Upper lobe of right lung (tissue), 1 donor: ENCODE measurements at regions not wholly inside any gene's neighbourhood (a gene's known extent, or its start where the extent isn't known, plus 50 kb on each side); places are given as distances from the start of the nearest gene placed in this dataset.

Experiments
- ATAC-seq: fragments of 200-7000 bp; cut with Tn5 transposase; one replicate; pipeline ENCODE4 v1.9.1; 2020; ENCODE audit warnings: mild to moderate bottlenecking, moderate library complexity
- DNase-seq: peaks from one replicate; pipeline ENCODE4 v3.0.0-alpha.2; 2020
- H3K27ac ChIP-seq: fragments of 200-600 bp; one replicate; pipeline ENCODE4 v1.8.0; 2022
- H3K27me3 ChIP-seq: fragments of 200-600 bp; one replicate; pipeline ENCODE4 v1.8.0; 2022; ENCODE audit warnings: mild to moderate bottlenecking
- H3K36me3 ChIP-seq: fragments of 200-600 bp; one replicate; pipeline ENCODE4 v1.8.0; 2022
- H3K4me1 ChIP-seq: fragments of 200-600 bp; one replicate; pipeline ENCODE4 v1.8.0; 2022
- H3K4me3 ChIP-seq: fragments of 200-600 bp; one replicate; pipeline ENCODE4 v1.8.0; 2022; ENCODE audit warnings: mild to moderate bottlenecking
- H3K9me3 ChIP-seq: fragments of 200-600 bp; one replicate; pipeline ENCODE4 v1.8.0; 2022
- CTCF ChIP-seq: fragments of 200-600 bp; IDR thresholded peaks from one replicate; pipeline ENCODE4 v1.8.0; 2022; ENCODE audit warnings: antibody characterized with exemption
- intact Hi-C: fragments of 100-400 bp; cut with DNase I; formaldehyde crosslinking; loops from one replicate; pipeline ENCODE4 v1.11.0; 2022
- donor health status: DM: no; HTN: yes; CAD: no; lungs with severe emphysema.

GRCh38 chr12:84222841-84223240 is 689.8 kb downstream of the SLC6A15 start:
- intact Hi-C loops = no loop called here
- DNase-seq (no peak), ATAC-seq (no peak)
- no peak for TF ChIP-seq CTCF
- Histone ChIP-seq H3K9me3 (no peaks in the 10 kb centered on the region), H3K36me3 (no peaks in the 10 kb centered on the region), H3K4me3 (no peak overlapping the region), H3K27me3 (no peaks in the 10 kb centered on the region), H3K4me1 (no peaks in the 10 kb centered on the region), H3K27ac (no peak overlapping the region)

DNA sequence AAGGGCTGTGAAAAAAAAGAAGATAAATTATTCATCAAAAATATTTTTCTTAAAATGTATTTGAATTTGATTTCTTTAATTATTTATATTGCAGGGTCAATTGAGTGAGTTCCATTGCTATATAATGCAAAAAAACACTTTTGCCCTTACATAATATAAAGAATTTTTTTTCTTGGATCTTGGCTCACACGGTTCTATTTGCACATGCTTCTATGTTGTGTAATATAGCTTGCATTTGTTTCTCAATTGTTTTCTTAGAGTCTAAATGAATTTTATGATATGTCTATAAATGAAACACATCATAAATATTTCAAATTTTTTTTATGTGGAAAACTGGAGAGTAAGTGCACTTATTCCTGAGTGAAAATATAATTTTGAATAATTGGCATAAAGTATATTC is 694.2 kb downstream of the SLC6A15 start:
- no peak for TF ChIP-seq CTCF
- no peak for ATAC-seq

GRCh38 chr12:84201976-84202375 is 710.6 kb downstream of the SLC6A15 start:
- Histone ChIP-seq H3K9me3 (no peaks in the 10 kb centered on the region), H3K27ac (no peak overlapping the region), H3K27me3 (no peaks in the 10 kb centered on the region), H3K4me1 (no peaks in the 10 kb centered on the region), H3K36me3 (no peaks in the 10 kb centered on the region), H3K4me3 (no peak overlapping the region)
- DNase-seq (no peak), ATAC-seq (no peak)
- intact Hi-C loops = no loop called here
- TF ChIP-seq CTCF = no peak

More for the DNA sequence above, 694.2 kb downstream of the SLC6A15 start:
- Histone ChIP-seq H3K27me3 (no peaks in the 10 kb centered on the region), H3K9me3 (no peaks in the 10 kb centered on the region), H3K4me1 (no peaks in the 10 kb centered on the region), H3K36me3 (no peaks in the 10 kb centered on the region), H3K27ac (no peak overlapping the region), H3K4me3 (no peak overlapping the region)
- intact Hi-C loops = no loop called here
- no peak for DNase-seq

- DNase-seq = no peak
- H3K4me1 ChIP-seq = no peaks in the 10 kb centered on the region
- no peaks in the 10 kb centered on the region for H3K27me3 ChIP-seq
- no peaks in the 10 kb centered on the region for H3K36me3 ChIP-seq
- ATAC-seq = no peak
- no peaks in the 10 kb centered on the region for H3K9me3 ChIP-seq
- no peak overlapping the region for H3K27ac ChIP-seq
- intact Hi-C loops = no loop called here
- H3K4me3 ChIP-seq = no peak overlapping the region
- no peak for TF ChIP-seq CTCF
Observed at GRCh38 chr12:84198294-84198946, 714.2 kb downstream of the SLC6A15 start.

DNA sequence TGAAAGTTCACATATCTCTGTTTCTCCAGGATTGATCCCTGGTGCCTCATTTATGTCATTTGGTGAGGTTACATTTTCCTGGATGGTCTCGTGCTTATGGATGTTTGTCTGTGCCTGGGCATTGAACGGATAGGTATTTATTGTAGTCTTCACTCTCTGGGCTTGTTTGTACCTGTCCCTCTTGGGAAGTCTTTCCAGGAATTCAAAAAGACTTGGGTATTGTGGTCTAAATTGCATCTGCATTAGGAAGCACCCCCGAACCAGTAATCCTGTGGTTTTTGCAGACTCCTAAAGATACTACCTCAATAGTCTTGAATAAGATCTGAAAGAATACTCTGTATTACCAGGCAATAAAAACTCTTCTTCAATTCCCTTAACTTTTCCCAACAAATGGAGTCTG is 720.8 kb downstream of the SLC6A15 start:
- Histone ChIP-seq H3K27ac (no peak overlapping the region), H3K9me3 (no peaks in the 10 kb centered on the region), H3K4me3 (no peak overlapping the region), H3K27me3 (no peaks in the 10 kb centered on the region), H3K4me1 (no peaks in the 10 kb centered on the region), H3K36me3 (no peaks in the 10 kb centered on the region)
- no peak for TF ChIP-seq CTCF
- DNase-seq = no peak
- intact Hi-C loops = no loop called here
- ATAC-seq = no peak

- TF ChIP-seq CTCF = no peak
- H3K36me3 ChIP-seq = no peaks in the 10 kb centered on the region
- no peaks in the 10 kb centered on the region for H3K4me1 ChIP-seq
- H3K4me3 ChIP-seq = no peak overlapping the region
- no peaks in the 10 kb centered on the region for H3K27me3 ChIP-seq
- no peak for ATAC-seq
- no peak for DNase-seq
- no peaks in the 10 kb centered on the region for H3K9me3 ChIP-seq
- H3K27ac ChIP-seq = no peak overlapping the region
- intact Hi-C loops = no loop called here
Observed at GRCh38 chr12:84186433-84186832, 726.2 kb downstream of the SLC6A15 start.
